IgD-negative memory B cell (primary cell): ENCODE measurements at regions not wholly inside any gene's neighbourhood (a gene's known extent, or its start where the extent isn't known, plus 50 kb on each side); places are given as distances from the start of the nearest gene placed in this dataset.

Experiments
- H3K27ac Mint-ChIP-seq, 3 donors: one replicate each; pipeline ENCODE4 v1.8.0; 2020 to 2022; ENCODE audit warnings: mild to moderate bottlenecking in 3 of 3, mixed read lengths in 3 of 3, moderate library complexity in 1 of 3
- H3K27me3 Mint-ChIP-seq: one replicate; pipeline ENCODE4 v1.8.0; 2021; ENCODE audit warnings: mixed read lengths
- H3K36me3 Mint-ChIP-seq: one replicate; pipeline ENCODE4 v1.8.0; 2020; ENCODE audit warnings: mild to moderate bottlenecking, mixed read lengths
- H3K4me1 Mint-ChIP-seq, 3 donors: one replicate each; pipeline ENCODE4 v1.8.0; 2020 to 2022; ENCODE audit warnings: mixed read lengths in 3 of 3, mild to moderate bottlenecking in 1 of 3
- H3K4me3 Mint-ChIP-seq, 4 donors: one replicate each; pipeline ENCODE4 v1.8.0; 2020 to 2022; ENCODE audit warnings: mild to moderate bottlenecking in 4 of 4, mixed read lengths in 4 of 4, moderate library complexity in 3 of 4
- H3K9me3 Mint-ChIP-seq, 3 donors: one replicate each; pipeline ENCODE4 v1.8.0; 2020 to 2021; ENCODE audit warnings: mixed read lengths in 3 of 3, mild to moderate bottlenecking in 1 of 3

DNA sequence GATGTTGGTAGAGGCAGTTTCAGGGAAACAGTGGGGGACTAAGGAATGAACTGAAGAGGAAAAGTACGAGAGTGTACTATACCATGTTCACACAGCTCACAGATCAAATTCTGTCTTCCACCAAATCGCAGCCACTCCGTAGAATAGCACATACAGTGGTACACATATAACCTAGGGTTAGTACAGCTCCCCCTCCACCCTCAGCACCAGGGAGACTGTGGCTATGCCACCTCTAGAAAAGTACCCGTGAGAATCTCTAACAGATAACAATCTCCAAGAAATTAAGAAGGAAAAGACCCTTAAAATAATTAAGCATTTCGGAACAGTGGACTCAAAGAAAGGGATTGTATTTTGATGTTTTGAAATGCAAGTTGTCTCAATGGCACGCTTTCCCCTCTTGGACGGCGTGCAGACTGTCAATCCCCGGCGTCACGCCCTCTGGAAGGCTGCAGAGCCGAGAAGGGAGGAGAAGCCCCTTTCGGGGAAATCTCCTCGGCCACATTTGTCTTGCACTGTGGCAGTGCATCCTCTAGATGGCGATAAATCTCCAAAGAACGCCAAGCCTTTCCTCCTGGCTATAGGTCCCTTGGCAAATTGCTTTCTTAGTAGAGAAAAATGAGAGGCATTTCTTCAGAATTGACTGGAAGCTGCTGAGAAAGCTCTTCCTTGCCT is 345.0 kb downstream of the REEP3 start:
- Mint-ChIP-seq H3K36me3 (no peaks in the 10 kb centered on the region), H3K4me1 (peaks cover 6 to 9% (median 7%) of the 10 kb centered on the region in 3 donors), H3K27ac (peak overlapping the region in 1 of 3 donors; percentile 55), H3K9me3 (no peaks in the 10 kb centered on the region), H3K27me3 (peaks cover 32% of the 10 kb centered on the region), H3K4me3 (peak overlapping the region in 1 of 4 donors; percentile 67)

DNA sequence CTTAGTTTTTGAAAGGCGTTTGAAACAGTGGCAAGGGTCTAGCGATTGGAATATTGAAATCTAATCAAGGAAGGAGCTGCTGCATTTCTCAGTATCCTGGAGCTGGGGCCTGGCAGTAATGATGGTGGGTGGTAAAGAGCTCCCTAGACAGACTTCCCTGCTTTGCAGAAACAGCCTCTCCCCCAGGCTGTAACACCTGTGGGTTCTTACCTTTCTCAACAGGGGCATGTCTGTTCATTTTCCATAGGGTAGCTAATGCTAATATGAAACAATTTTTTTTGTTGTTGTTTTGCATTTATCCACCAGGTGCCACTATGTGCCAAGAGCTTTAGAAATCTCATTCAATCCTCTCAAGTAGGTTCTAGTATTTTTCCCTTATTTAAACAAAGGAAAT is 345.5 kb downstream of the REEP3 start:
- Mint-ChIP-seq H3K4me3 (peak overlapping the region in 1 of 4 donors; percentile 86), H3K4me1 (peaks cover 6 to 9% (median 7%) of the 10 kb centered on the region in 3 donors), H3K27me3 (peaks cover 34% of the 10 kb centered on the region), H3K27ac (no peak overlapping the region), H3K36me3 (no peaks in the 10 kb centered on the region), H3K9me3 (no peaks in the 10 kb centered on the region)

- peaks cover 2 to 18% (median 3%) of the 10 kb centered on the region in 3 donors for H3K9me3 Mint-ChIP-seq
- no peak overlapping the region for H3K4me3 Mint-ChIP-seq
- no peak overlapping the region for H3K27ac Mint-ChIP-seq
- H3K4me1 Mint-ChIP-seq = no peaks in the 10 kb centered on the region
- no peaks in the 10 kb centered on the region for H3K36me3 Mint-ChIP-seq
- H3K27me3 Mint-ChIP-seq = peaks cover 2% of the 10 kb centered on the region
Observed at GRCh38 chr10:63878428-63878827, 357.2 kb downstream of the REEP3 start.

DNA sequence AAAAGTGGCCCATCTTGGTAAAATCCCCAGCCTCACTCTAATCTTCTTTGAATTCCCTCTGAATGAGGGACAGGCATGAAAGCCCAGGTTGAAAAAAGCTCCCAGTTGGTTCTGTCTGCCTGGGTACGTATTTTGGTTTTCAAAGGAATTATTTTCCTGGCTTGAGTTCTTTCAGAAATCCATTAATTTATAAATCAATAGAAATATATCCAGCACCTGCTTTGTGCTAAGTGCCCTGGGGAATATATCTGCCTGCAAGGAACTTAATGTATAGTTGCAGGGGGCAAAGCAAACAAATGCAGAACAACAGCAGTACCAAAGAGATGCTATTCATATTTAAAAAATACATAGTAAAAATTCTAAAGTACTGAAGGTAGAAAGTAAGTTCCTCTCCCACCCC is 362.7 kb downstream of the REEP3 start:
- H3K27ac Mint-ChIP-seq = no peak overlapping the region
- no peaks in the 10 kb centered on the region for H3K4me1 Mint-ChIP-seq
- H3K4me3 Mint-ChIP-seq = no peak overlapping the region
- H3K9me3 Mint-ChIP-seq = peaks cover 0 to 12% (median under 1%) of the 10 kb centered on the region in 3 donors
- H3K36me3 Mint-ChIP-seq = peaks cover 3% of the 10 kb centered on the region
- peaks cover 5% of the 10 kb centered on the region for H3K27me3 Mint-ChIP-seq

DNA sequence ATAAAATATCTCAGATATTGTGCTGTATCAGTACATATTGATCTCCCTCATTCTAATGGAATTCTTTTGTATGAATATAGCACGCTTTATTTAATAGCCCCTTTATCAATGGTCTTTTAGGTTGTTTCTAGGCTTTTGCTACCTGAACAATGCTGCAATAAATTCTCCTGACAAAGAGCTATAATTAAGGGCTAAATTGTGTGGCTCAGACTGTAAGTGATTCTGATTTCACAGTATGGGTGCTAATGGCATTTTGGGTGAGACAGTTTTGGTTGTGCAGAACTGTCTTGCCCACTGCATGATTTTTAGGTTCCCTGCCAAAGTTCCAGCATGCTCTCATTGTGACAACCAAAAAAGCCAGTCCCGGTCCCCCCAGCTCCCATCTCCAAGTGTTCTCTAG is 363.2 kb downstream of the REEP3 start:
- H3K36me3 Mint-ChIP-seq = peaks cover 3% of the 10 kb centered on the region
- H3K9me3 Mint-ChIP-seq = peaks cover 0 to 12% (median 0%) of the 10 kb centered on the region in 3 donors
- no peak overlapping the region for H3K27ac Mint-ChIP-seq
- H3K4me3 Mint-ChIP-seq = no peak overlapping the region
- H3K4me1 Mint-ChIP-seq = no peaks in the 10 kb centered on the region
- peaks cover 5% of the 10 kb centered on the region for H3K27me3 Mint-ChIP-seq

DNA sequence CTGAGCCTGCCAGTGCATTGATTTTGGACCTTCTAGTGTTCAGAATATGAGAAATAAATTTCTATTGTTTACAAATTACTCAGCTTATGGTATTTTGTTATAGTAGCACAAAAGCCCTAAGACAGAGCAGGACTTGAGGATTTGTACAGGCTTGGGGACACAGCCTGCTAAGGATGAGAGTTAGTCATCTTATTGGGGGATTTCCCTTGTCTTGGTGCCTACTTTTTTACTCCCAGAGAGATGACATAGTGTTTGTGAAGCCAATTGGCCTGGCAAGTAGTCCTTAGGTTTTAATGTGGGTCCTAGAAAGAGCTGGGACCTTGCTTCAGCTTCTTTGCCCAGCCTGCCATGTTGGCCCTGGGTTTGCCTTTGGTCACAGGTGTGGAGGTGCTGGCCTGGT is 364.0 kb downstream of the REEP3 start:
- peaks cover 0 to 12% (median 0%) of the 10 kb centered on the region in 3 donors for H3K9me3 Mint-ChIP-seq
- peak overlapping the region in 1 of 3 donors; percentile 15 for H3K27ac Mint-ChIP-seq
- H3K27me3 Mint-ChIP-seq = peaks cover 5% of the 10 kb centered on the region
- H3K4me3 Mint-ChIP-seq = no peak overlapping the region
- H3K36me3 Mint-ChIP-seq = peaks cover 3% of the 10 kb centered on the region
- no peaks in the 10 kb centered on the region for H3K4me1 Mint-ChIP-seq

DNA sequence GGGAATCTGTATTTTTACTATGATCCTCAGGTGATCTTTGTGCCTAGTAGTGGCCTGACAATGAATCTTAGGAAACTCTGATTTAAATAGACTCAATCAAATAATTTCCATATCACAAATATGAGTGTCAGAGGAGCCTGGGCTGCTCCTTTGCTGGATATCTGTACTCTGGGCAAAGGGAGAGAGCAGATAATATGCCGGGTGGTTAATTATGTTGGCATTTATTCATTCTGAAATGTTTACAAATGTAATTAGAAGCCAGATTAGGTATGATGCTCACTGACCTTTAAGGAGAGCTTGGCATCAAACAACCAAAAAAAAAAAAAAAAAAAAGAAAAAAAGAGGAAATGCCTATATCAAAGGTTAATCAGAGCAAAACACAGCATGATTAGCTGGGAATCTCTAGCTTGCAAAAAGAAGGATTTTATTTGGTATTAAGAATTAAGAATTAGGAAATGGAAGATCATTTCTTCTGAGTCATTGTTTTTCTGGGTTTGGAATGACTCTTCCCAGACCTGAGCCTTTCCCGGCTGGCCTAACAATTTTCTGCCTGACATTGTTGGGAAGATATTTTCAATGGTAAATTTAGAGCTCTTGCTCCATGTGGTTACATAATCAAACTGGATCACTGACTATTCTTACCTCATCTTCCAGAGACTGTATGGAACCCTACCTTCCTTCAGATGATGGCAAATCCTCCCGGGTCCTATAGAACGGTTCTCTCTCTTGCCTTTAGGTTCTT is 365.3 kb downstream of the REEP3 start:
- Mint-ChIP-seq H3K4me1 (no peaks in the 10 kb centered on the region), H3K27ac (no peak overlapping the region), H3K9me3 (no peaks in the 10 kb centered on the region), H3K36me3 (peaks cover 3% of the 10 kb centered on the region), H3K27me3 (peaks cover 6% of the 10 kb centered on the region), H3K4me3 (no peak overlapping the region)

- Mint-ChIP-seq H3K27ac (no peak overlapping the region), H3K9me3 (no peaks in the 10 kb centered on the region), H3K4me1 (no peaks in the 10 kb centered on the region), H3K36me3 (peaks cover 3% of the 10 kb centered on the region), H3K4me3 (no peak overlapping the region), H3K27me3 (peaks cover 6% of the 10 kb centered on the region)
Observed at GRCh38 chr10:63887023-63887589, 365.9 kb downstream of the REEP3 start.

DNA sequence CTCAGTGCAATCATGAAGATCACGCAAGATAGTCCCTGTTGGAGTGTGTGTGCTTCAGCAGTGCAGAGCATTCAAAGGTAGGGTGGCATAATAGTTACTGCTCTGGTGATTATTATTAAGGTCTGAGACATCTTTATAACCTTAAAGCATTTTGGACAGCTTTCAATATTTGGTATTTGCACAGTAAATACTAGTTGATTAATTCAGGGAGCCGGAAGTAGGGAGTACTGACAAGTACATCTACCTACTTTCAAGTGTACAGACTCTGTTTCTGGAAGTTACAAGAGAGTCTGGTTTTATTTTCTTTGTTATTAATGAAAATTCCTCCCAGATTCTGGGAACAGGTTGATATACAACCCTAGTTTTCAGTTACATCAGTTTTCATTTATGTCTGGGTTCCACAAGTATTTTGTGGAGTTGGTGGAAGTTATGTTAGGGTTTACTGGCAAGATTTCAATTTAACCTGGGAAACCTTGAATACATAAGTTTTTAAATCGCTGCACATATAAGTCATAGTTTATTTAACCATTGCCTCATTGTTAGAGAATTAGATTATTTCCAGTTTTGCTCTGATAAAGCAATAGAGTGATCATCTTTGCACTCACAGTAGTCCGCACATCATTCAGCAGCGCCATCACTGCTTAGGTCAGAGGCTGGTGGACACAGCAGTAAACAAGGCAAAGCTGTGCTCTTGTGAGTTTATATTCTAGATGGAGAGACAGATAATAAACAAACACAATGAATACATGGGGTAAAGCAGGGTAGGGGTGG is 366.6 kb downstream of the REEP3 start:
- Mint-ChIP-seq H3K4me3 (no peak overlapping the region), H3K27ac (no peak overlapping the region), H3K4me1 (no peaks in the 10 kb centered on the region), H3K9me3 (no peaks in the 10 kb centered on the region), H3K36me3 (peaks cover 3% of the 10 kb centered on the region), H3K27me3 (peaks cover 6% of the 10 kb centered on the region)

DNA sequence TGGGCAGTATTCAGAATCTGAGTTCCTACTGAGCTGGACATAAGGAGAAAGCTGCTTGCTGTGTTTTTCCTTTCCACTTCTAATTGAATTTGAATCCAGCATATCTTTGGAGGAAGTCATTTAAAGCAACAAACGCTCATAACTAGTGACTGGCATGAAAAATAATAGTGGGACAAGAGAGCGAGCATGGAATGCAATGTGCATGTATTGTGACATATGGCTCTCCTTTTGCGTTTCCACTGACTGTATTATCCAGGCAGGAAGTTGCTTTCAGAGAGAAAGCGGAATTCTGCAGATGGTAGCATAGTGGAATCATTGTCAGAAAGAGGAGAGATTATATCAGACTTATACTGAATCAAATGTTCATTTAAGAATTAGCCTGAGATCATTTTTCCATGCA is 368.6 kb downstream of the REEP3 start:
- H3K9me3 Mint-ChIP-seq = no peaks in the 10 kb centered on the region
- H3K27me3 Mint-ChIP-seq = peaks cover 7% of the 10 kb centered on the region
- no peaks in the 10 kb centered on the region for H3K4me1 Mint-ChIP-seq
- H3K4me3 Mint-ChIP-seq = no peak overlapping the region
- peaks cover 3% of the 10 kb centered on the region for H3K36me3 Mint-ChIP-seq
- no peak overlapping the region for H3K27ac Mint-ChIP-seq

DNA sequence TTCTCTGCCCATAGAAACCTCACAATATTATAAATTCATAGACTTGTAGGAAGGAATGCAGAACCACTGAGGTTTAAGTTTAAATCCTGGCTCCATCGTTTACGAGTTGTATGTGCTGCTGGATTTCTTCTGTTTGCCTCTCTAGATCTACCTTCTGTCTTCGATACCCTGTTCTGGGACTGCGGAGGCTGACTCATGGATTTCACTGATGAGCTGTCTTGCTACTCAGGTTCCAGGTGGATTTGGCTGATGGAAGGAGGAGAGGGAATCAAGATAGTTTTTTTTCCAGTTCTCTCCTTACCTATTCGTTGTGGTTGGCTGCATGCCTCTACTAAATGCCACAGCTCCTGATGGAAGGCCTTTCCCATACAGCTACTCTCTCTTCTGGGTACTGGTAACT is 375.8 kb downstream of the REEP3 start:
- peaks cover 2% of the 10 kb centered on the region for H3K27me3 Mint-ChIP-seq

DNA sequence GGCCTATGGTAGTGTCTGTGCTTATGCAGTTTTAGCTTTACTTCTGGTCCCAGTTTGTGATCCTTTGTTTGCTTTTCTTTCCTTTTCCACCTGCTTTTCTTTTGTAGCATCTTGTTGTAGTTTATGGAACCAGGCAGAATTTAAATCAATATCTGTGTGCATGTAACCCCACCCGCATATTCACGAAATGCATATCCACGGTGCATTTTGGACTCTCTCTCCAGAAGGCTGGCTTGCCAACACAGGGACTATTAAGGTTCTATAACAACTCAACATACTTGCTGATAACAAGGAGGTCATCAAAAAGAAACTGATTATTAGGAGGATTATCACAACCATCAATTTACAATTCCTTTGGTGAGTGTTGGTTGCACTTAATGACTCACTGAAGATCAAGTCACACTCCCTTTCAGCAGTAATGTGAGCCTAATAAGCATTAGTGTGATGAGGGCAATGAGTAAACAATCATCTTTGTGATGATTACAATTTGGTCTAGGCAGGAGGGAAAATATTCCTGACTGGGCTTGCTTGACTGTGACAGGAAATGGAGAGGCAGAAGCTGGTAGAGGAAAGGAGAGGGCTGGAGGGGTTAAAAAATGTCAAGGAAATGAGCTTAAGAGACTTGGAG is 378.6 kb downstream of the REEP3 start:
- peaks cover 3% of the 10 kb centered on the region for H3K36me3 Mint-ChIP-seq
- H3K27me3 Mint-ChIP-seq = peaks cover 2% of the 10 kb centered on the region
- no peaks in the 10 kb centered on the region for H3K9me3 Mint-ChIP-seq
- H3K4me1 Mint-ChIP-seq = no peaks in the 10 kb centered on the region
- no peak overlapping the region for H3K27ac Mint-ChIP-seq
- no peak overlapping the region for H3K4me3 Mint-ChIP-seq

More for the DNA sequence above, 375.8 kb downstream of the REEP3 start:
- Mint-ChIP-seq H3K9me3 (no peaks in the 10 kb centered on the region), H3K4me1 (no peaks in the 10 kb centered on the region), H3K27ac (no peak overlapping the region), H3K4me3 (no peak overlapping the region), H3K36me3 (peaks cover 3% of the 10 kb centered on the region)

- Mint-ChIP-seq H3K27ac (no peak overlapping the region), H3K4me1 (no peaks in the 10 kb centered on the region), H3K4me3 (no peak overlapping the region), H3K36me3 (peaks cover 3% of the 10 kb centered on the region), H3K9me3 (no peaks in the 10 kb centered on the region), H3K27me3 (peaks cover 5% of the 10 kb centered on the region)
Observed at GRCh38 chr10:63901228-63901627, 380.0 kb downstream of the REEP3 start.

DNA sequence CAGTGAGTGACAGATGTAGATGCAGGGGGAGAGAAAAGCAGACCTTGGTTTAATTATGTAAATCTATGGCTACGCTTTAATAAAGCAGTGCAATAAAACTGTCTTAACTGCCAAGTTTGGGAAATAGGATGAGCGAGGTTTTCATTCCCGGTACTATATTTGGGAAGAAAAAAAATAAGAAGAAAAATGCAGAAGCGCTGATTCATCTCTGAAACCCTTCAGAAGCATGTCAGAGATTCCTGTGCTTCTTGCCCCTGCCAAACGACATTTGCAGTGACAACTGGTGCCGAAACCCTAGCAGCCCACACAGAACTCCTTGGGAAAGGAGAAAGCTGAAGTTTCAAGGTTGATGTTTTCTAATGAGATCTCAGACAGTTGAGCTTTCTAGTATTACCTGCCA is 380.7 kb downstream of the REEP3 start:
- H3K36me3 Mint-ChIP-seq = peaks cover 3% of the 10 kb centered on the region
- H3K4me3 Mint-ChIP-seq = no peak overlapping the region
- H3K27me3 Mint-ChIP-seq = peaks cover 5% of the 10 kb centered on the region
- no peaks in the 10 kb centered on the region for H3K9me3 Mint-ChIP-seq
- H3K27ac Mint-ChIP-seq = no peak overlapping the region
- no peaks in the 10 kb centered on the region for H3K4me1 Mint-ChIP-seq

DNA sequence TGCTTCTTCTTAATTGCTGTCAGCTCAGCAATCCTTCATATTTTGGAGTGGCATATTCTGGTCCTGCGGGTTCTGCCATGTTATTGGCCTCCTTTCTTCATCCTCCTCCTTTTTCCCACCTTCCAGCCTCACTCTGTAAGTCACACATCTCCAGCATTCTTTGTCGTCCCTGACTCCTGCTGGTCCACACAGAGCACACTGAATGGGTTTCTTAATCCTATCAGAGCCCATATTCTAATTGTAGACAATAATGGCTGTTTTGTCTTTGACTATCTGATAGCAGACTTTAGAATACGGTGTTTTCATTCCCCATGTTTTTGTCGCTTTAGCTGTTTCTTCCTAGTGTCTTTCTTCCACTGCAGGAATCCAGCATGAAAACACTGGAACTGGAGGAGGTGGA is 389.6 kb downstream of the REEP3 start:
- Mint-ChIP-seq H3K4me1 (no peaks in the 10 kb centered on the region), H3K36me3 (no peaks in the 10 kb centered on the region)

More for the DNA sequence above, 389.6 kb downstream of the REEP3 start:
- Mint-ChIP-seq H3K27me3 (peaks cover 8% of the 10 kb centered on the region), H3K9me3 (no peaks in the 10 kb centered on the region), H3K4me3 (no peak overlapping the region), H3K27ac (no peak overlapping the region)
